ENCODE measurements at regions not wholly inside any gene's neighbourhood (a gene's known extent, or its start where the extent isn't known, plus 50 kb on each side); places are given as distances from the start of the nearest gene placed in this dataset.

GRCh38 chr22:27377501-27378295, 423.9 kb downstream of the MN1 start:
- no peaks in the 10 kb centered on the region for H3K79me2 ChIP-seq (ENCODE audit: low read length)
- no peaks in the 10 kb centered on the region for H3K36me3 ChIP-seq (replicated peaks; ENCODE audit: insufficient read depth, low read length)
- H3K9ac ChIP-seq (ENCODE audit: low read length): no peak overlapping the region
- no peak overlapping the region for H3K4me3 ChIP-seq (ENCODE audit: low read length)
- no peak for DNase-seq
- no peak overlapping the region for H3K27ac ChIP-seq (ENCODE audit: low read length)
- no peaks in the 10 kb centered on the region for H3K9me2 ChIP-seq (replicated peaks; ENCODE audit: insufficient read depth, low read length)
- TF ChIP-seq EZH2 (optimal IDR thresholded peaks at IDR 0.05; ENCODE audit: low read depth, low read length) (no peak), EZH2phosphoT487 (IDR thresholded peaks at IDR 0.05; ENCODE audit: low read length) (no peak), CTCF (IDR thresholded peaks at IDR 0.05; ENCODE audit: low read length) (no peak)
- no peaks in the 10 kb centered on the region for H3F3A ChIP-seq (ENCODE audit: insufficient read depth, low read length)
- H3K27me3 ChIP-seq (replicated peaks; ENCODE audit: insufficient read depth, low read length): peaks cover 48% of the 10 kb centered on the region
- no peaks in the 10 kb centered on the region for H3K4me1 ChIP-seq (ENCODE audit: low read length)
- no peaks in the 10 kb centered on the region for H4K20me1 ChIP-seq (ENCODE audit: insufficient read depth, low read length)
- H2AFZ ChIP-seq (ENCODE audit: low read length): no peak overlapping the region
- no peaks in the 10 kb centered on the region for H3K9me3 ChIP-seq (replicated peaks; ENCODE audit: insufficient read depth, low read length)
- no peak overlapping the region for H3K4me2 ChIP-seq (ENCODE audit: low read depth, low read length)

- TF ChIP-seq CTCF (IDR thresholded peaks at IDR 0.05; ENCODE audit: low read length): no peak
- no peak for TF ChIP-seq EZH2 (optimal IDR thresholded peaks at IDR 0.05; ENCODE audit: low read depth, low read length)
- no peak for TF ChIP-seq EZH2phosphoT487 (IDR thresholded peaks at IDR 0.05; ENCODE audit: low read length)
- H3K9ac ChIP-seq (ENCODE audit: low read length): no peak overlapping the region
- H3K9me3 ChIP-seq (replicated peaks; ENCODE audit: insufficient read depth, low read length): no peaks in the 10 kb centered on the region
- no peaks in the 10 kb centered on the region for H3F3A ChIP-seq (ENCODE audit: insufficient read depth, low read length)
- DNase-seq: no peak
- H2AFZ ChIP-seq (ENCODE audit: low read length): no peak overlapping the region
- no peaks in the 10 kb centered on the region for H3K4me1 ChIP-seq (ENCODE audit: low read length)
- H3K4me3 ChIP-seq (ENCODE audit: low read length): no peak overlapping the region
- no peaks in the 10 kb centered on the region for H4K20me1 ChIP-seq (ENCODE audit: insufficient read depth, low read length)
- no peak overlapping the region for H3K4me2 ChIP-seq (ENCODE audit: low read depth, low read length)
- H3K27ac ChIP-seq (ENCODE audit: low read length): no peak overlapping the region
- no peaks in the 10 kb centered on the region for H3K36me3 ChIP-seq (replicated peaks; ENCODE audit: insufficient read depth, low read length)
- peaks cover 52% of the 10 kb centered on the region for H3K27me3 ChIP-seq (replicated peaks; ENCODE audit: insufficient read depth, low read length)
- H3K9me2 ChIP-seq (replicated peaks; ENCODE audit: insufficient read depth, low read length): no peaks in the 10 kb centered on the region
- H3K79me2 ChIP-seq (ENCODE audit: low read length): no peaks in the 10 kb centered on the region
Measured at GRCh38 chr22:27378311-27378800, 423.2 kb downstream of the MN1 start.

- Histone ChIP-seq H3K4me1 (ENCODE audit: low read length) (no peaks in the 10 kb centered on the region), H3K9me2 (replicated peaks; ENCODE audit: insufficient read depth, low read length) (no peaks in the 10 kb centered on the region), H3K27me3 (replicated peaks; ENCODE audit: insufficient read depth, low read length) (peaks cover 58% of the 10 kb centered on the region), H3K27ac (ENCODE audit: low read length) (no peak overlapping the region), H2AFZ (ENCODE audit: low read length) (no peak overlapping the region), H3K79me2 (ENCODE audit: low read length) (no peaks in the 10 kb centered on the region), H3K4me2 (ENCODE audit: low read depth, low read length) (no peak overlapping the region), H4K20me1 (ENCODE audit: insufficient read depth, low read length) (no peaks in the 10 kb centered on the region), H3K4me3 (ENCODE audit: low read length) (no peak overlapping the region), H3F3A (ENCODE audit: insufficient read depth, low read length) (no peaks in the 10 kb centered on the region), H3K9ac (ENCODE audit: low read length) (no peak overlapping the region), H3K9me3 (replicated peaks; ENCODE audit: insufficient read depth, low read length) (no peaks in the 10 kb centered on the region), H3K36me3 (replicated peaks; ENCODE audit: insufficient read depth, low read length) (no peaks in the 10 kb centered on the region)
- no peak for DNase-seq
- TF ChIP-seq EZH2phosphoT487 (IDR thresholded peaks at IDR 0.05; ENCODE audit: low read length): no peak
- TF ChIP-seq CTCF (IDR thresholded peaks at IDR 0.05; ENCODE audit: low read length): no peak
- no peak for TF ChIP-seq EZH2 (optimal IDR thresholded peaks at IDR 0.05; ENCODE audit: low read depth, low read length)
Measured at GRCh38 chr22:27378995-27379394, 422.6 kb downstream of the MN1 start.

Measured in MM.1S (cell line).